ENCODE measurements at regions not wholly inside any gene's neighbourhood (a gene's known extent, or its start where the extent isn't known, plus 50 kb on each side); places are given as distances from the start of the nearest gene placed in this dataset.

DNA sequence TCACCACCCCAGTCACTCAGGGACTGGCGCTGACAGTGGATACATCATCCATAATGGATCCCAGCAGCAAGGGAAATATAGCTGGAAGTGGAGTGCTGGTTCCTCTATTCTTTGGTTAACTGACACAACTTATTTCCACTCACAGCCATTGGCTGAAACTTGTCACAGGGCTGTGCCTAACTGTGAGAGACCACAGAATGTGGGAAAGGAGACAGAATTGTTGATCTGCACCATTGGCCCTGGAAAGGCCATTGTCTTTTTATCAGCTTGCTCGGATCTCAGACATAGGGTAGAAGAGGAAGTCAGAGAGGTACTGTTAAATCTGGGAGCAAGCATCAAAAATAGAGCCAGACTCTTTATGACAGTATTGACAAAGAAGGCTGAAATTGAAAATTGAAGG, 451.3 kb downstream of the AJAP1 start:
- no peak for DNase-seq

DNA sequence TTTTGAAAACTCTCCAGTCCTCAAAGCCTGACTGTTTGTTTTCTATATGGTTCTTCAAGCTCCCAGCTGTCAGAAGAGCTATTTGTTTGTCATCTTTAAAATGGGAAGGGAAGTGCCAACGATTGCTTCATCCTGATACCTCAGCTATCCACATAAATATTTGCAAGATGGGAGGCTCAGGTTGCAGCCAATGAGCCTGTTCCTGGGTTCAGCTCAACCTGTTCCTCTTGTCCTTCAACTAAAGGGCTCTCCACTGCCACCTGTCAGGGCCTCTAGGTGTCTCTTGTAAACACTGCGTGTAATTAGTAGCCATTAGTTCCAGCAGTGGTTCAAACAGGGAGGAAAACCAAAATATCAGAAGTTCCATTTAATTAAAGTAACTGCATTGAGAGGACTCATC, 445.1 kb downstream of the AJAP1 start:
- DNase-seq, result peak; percentile 23

DNA sequence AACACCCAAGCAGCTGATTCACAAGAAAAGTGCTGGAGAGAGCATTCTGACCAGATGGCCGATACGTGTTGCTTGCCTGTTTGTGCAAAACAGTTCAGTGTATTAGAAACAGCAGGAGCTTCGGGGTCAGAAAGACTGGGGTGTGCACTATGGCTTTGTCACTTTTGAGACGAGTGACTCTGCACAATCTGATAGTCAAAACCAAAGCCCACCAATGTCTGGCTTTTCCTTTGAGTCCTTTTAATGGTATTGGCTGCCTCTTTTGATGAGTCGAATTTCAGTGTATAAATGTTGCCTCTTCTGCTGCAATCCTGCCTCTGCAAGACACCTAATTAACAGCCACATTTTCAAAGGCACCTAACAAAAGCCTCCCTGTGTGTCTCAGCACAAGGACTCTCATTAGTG, 444.6 kb downstream of the AJAP1 start:
- peak; percentile 55 for DNase-seq

DNA sequence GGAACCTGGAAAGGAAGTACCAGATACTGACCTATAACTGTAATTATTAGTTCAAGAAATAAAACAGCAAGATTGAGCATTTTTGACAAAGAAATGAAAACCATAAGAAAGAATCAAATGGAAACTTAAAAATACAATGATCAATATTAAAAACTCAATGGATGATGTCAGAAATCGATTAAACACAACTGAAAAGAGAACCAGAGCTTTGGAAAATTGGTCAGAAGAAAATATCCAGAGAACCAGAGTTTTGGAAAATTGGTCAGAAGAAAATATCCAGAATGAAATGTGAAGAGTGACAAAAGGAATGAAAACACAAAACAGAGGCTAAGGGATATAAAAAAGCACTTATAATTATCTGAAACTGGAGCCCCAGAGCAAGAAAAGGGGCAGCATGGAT, 438.6 kb downstream of the AJAP1 start:
- no peak for DNase-seq

DNA sequence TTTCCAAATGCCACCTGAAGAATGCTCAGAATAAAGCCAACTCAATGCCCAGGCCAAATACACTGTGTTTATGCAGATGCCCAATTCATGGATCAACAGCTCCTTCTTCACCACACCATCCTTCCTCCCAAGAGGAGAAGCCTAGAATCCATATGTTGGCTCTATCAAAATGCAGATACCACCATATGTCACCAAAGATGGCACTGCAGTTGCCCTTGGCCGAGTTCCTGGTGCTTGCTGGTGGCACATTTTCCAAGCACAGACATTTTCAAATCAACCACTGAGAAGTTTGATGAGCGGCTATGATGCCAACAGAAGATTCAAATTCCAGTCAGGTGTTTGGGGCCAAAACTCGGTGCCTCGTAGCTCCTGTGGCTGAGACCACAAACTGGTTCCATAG, 430.3 kb downstream of the AJAP1 start:
- no peak for DNase-seq

DNA sequence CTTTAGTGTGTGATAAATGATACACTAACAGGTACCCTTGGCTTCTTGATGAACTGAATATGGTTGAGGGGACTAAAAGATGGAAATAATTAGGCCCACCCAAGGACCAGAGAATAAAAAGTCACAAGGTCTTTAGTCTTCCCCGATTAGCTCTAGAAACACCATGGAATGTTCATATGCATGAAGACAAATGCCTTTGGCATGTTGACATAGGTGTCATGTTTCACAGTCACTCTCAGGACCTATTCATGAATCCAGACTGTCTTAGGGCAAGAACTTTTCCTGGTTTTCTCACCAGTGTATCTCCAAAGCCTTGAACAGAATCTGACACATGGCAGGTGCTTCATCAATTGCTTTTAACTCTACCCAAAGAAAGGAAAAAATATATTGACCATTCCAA, 412.8 kb downstream of the AJAP1 start:
- peak; percentile 20 for DNase-seq

DNA sequence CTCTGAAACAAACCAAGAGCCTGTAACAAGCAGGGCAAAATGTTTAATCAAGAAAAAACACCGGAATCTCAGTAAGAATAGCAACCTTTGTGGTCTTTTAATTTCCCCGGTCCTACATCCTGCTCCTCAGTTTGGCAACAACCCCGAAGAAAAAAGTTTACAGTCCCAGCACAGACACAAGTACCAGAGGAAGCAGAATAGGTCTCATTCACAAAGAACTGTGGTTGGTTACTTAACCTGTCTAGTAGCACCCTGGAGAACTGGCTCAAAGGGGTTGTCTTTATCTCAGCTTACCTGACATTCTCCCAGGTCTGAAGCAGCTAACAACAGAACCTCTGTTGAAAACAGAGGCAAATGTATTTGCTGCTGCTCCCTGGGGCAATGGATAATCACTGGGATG, 399.3 kb downstream of the AJAP1 start:
- DNase-seq, result no peak

DNA sequence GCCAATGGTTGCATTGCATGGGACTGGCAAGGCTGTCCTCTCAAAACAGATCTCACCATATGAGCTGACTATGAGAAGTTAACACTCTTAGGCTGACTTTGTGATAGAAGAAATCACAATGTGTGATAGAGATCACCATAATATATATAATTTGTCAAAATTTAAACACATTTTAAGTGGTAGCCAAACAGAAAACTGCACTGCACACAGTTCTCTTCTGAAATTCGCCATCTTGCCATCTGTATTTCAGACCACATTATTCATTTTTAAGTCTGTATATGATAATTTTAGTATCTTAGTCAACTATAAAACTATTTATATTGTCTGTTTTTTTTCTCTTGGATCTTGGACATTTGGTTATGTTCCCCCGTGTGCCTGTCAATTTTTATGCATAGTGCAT, 374.7 kb downstream of the AJAP1 start:
- no peak for DNase-seq

DNA sequence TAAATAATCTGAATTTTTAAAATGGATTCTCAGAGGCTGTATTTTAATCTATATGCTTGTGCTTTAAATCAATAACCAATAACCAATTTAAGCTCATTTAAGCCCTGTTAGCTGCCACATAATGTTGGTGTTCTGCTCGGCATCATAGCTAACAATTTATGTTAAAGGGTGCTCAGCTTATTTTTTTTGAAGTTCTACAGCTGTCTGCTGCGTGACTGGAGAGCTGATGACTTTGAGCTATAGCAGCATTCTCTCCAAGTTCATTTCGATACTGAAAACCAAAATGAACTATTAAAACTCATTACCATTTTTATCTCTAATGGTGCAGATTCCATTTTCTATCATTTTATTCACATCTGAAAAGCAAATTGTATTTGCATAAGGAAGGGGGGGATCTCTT, 357.8 kb downstream of the AJAP1 start:
- no peak for DNase-seq

DNA sequence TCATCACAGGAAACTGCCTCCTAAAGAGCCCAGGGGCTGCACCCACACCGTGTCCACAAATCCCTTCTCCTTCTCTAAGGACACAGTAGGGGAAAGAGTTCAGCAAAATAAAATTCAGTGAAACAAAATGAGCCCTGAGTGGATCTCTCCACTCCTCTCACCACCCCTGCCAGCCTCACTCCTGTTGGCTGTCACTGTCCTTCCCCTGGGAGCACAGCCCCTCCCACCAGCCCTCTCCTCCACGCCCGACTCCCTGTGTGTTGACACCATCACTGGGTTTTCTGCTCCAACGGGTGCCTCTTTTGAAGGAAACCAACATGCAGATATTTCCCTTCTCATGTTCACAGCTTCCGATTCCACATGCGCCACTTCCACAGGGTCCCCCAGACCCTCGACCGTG, 356.2 kb downstream of the AJAP1 start:
- DNase-seq, result peak; percentile 37

DNA sequence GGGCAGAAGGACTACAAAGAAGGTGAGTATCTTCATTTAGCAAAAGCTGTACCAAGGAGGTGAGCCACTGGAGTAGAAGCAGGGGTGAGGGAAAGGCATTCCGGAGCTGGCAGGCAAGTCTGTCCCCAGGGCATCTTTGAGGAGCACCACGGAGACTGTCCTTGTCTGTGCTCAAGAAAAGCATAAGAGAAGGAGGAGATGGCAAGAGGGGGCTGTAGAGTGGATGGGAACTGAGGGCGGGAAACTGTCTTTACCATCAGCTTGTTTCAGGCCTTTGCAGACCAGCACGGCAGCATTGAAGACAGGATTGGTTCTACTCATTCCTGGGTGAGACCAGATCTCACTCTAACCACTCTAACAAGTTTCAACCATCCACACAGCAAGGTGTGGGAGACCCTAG, 355.8 kb downstream of the AJAP1 start:
- no peak for DNase-seq

DNA sequence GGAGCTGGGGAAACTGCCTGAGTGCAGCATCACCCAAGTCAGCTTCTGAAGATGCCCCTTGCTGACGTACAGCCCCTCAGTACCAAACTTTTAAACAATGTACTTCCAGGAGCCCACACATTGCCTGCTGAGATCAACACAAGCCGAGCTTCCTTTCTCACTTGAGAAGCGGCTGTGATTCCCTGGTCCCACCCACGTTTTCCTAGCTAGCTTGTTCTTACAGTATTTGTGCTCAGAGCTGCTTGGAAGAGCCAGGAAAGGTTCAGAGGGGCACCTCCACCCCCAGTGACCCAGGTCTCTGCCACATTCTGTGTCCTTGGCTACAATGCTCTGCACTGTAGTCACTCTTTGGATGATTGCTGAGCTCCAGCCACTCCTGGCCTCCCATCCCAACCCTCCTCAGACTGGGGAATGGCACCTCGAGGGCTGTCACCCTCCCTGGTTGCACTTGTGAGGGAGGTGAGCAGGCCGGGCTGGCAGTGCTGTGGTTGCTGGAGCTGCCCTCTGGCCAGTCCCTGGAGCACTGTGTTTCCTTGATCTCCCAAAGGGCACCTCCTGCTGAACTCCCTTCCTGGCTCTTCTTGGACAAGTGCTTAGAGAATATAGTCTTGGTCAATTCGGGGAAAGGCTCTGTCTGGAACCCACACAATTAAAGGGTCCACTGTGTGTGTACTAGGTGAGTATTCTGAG, 355.1 kb downstream of the AJAP1 start:
- no peak for DNase-seq

DNA sequence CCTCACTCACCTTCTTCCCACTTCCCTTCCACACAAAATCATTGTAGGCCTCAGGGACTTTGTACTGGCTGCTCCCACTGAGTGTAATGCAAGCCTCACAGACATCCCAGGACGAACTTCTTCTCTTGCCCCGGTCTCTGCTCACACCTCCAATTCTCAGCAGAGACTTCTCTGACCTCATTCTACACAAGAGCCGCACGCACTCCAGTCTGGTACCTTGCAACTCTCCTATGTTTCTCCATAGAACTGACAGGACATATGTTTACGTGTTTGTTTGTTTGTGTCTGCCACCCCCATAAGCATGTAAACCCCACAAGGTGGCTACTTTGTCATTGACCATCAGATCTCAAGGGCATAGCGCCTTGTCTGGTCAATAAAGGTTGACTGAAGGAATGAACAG, 350.8 kb downstream of the AJAP1 start:
- no peak for DNase-seq

DNA sequence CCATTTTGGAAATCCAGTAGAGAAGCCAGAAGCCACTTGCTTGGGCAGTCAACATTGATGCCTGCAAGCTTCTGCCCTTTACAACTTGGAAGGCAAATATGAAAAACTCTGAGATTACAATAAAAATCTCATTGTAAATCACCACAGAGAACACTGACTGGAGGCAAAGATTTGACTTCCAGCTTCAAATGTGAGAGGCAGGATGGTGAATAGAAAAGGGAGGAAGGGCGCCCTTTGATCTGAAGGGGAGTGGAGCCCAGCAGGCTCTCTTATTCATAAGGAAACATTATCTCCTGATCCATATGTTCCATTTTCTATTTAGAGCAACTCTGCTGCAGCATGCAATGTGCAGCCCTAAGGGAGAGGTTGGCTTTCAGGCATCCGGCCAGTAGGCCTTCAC, 348.3 kb downstream of the AJAP1 start:
- DNase-seq, result no peak

DNA sequence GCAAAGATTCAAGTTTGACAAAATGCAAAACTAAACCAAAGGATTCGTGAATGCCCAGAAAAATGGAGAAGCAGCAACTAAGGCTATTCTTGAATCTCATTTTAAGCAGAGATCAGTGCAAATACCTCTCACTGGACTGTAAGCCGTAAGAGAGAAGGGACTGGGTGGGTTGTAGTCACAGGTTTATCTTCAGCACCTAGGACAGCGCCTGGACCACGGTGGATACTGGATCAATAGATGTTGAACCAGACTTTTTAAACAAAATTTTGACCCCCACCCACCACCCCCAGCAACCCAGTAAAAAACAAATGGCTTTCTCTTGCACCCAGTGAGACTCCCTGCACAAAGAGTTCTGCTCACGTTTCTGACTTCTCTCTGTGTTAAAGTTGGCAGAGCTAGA, 347.1 kb downstream of the AJAP1 start:
- peak; percentile 51 for DNase-seq

DNA sequence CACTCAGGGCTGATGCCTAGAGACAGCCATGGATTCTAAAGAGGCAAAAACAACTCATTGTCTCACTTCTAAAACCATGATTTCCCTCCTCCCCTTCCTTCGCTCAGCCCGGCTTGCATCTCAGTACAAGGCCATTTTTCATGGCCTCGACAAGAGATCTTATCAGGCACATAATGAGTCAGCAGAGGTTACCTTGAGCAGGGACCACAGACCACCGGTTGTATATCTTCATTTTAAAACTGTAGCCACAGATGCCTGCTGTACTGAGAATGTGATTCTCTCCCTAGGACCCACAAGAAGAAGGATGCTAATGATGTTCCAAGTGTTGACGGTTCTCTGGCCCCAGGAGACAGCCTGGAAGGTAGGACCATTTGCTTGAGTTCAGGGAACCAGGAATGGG, 331.9 kb downstream of the AJAP1 start:
- DNase-seq, result no peak

DNA sequence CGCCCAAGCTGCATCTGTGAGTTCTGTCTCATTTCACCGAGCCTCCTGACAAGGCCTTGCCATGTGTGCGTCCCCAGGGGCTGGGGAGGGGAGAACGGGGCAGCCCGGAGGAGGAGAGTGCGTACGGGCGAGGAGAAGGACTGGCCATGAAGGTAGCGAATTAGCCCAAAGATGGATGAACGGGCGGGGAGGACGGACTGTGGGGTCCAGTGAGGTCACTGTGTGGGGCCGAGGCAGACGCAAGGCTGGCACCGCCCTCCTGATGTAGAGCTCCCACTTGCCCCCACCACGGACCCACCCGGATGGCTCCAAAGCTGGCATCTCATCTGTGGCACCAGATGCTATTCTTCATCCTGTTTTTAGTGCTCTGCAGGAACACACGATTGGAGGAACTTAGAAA, 330.4 kb downstream of the AJAP1 start:
- no peak for DNase-seq

DNA sequence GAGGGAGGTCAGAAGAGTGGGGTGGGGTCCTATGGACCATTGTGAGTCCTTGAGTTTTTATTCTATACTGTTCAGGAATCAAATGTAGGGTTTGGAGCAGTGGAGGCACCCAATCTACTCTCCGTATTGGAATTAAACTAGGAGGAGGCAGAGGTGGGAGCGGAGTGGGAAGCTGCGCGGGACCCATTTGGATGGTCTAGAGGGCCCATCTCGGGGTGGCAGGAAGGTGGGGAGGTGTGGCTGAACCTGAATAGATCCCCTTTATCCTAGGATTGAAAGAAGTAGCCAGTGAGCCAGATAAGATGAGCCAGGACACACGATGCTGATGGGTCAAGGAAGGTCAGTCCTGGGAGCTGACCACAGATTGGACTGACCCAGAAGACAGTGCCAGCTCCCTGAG, 325.8 kb downstream of the AJAP1 start:
- no peak for DNase-seq

DNA sequence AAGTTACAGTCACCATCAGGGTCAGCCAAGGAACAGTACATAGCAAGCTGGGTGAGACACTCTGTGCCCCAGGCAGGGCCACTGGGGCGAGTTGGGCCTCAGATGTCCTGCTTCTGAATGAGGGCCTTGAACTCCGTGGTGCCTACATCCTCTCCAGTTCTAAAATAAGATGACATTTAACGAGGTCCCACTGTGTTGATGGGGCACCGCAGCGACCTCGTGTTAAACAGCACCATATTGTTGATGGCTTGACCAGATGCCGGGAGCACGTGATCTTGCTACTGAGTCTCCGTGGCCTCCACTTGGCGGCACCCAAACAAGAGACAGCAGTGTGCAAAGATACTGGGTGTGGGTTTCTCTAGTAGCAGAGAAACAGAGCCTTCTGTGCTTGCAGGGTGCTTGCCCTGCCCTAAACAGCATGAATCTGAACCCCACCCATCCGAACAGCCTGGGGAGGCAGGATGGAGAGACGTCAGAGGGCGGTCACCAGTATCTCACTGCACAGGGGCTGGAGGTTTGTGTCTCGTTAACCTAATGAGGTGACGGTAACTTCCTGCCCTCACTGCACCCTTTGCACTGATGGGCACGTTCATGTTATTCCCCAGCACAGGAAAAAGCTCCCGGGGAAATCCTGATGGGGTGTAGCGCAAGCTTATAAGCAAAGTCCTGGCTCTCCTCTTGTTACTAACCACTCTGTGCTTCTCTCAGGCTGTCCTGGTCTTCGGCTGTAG, 324.4 kb downstream of the AJAP1 start:
- DNase-seq, result no peak

DNA sequence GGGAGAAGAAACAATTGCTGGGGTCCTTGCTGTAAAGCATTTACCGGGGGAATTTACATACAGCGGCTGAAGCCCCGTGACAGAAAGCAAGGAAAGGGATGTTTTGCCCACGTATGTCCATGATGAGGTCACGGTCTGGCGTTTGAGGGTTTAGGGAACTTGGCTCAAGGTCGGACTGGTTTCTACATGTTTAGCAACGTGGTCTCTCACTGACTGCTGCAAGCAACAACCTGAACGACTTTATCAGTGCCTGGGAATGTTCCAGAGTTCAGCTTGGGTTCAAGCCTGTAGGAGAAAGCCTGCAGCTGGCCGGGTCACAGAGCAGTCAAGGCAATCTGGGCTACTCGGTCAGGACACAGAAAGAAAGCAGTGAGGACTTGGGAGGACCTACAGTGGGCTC, 323.3 kb downstream of the AJAP1 start:
- DNase-seq, result no peak

DNA sequence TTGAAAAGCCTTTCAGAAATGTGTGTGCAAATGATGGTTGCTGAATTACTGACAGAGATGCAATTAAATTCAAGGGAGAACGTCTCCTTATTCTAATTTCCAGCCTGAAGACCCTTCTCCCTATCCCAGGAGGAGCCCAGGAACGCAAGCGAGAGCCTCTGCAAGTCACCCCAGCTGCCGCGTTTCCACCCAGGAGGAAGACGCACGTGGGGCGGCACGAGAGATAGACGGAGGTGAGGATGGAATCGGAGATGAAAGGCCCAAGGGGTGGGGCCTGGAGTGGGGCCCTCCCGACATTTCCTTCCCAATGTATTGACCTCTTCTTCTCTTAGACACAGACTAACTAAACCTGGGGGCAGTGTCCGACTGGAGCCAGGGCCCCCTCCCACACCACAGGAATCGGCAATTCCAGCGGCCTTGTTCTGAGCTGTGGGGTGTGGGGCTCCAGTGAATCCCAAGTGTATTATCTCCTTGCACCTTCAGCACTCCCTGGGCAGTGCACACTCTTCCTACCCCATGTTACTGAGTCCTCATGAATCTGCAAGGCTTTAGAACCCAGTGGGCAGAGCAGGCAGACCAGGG, 322.5 kb downstream of the AJAP1 start:
- no peak for DNase-seq

DNA sequence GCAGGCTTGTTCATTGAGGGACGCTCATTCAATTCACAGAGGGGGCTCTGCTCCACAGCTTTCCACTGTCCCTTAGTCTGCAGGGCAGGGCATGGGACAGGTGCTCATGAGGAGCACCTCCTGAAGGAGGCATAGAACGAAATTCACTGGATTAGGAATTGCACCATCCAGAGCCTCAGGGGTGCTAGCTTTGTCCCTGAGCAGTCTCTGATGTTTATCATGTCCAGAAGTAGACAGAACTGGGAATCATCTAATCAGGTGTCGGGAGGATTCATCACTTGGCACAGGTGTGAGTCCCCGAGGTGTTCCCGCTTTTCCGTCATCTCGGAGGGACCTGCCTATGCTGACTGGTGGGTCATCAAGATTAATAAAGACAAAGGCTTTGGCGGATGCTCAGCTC, 321.4 kb downstream of the AJAP1 start:
- DNase-seq, result no peak

DNA sequence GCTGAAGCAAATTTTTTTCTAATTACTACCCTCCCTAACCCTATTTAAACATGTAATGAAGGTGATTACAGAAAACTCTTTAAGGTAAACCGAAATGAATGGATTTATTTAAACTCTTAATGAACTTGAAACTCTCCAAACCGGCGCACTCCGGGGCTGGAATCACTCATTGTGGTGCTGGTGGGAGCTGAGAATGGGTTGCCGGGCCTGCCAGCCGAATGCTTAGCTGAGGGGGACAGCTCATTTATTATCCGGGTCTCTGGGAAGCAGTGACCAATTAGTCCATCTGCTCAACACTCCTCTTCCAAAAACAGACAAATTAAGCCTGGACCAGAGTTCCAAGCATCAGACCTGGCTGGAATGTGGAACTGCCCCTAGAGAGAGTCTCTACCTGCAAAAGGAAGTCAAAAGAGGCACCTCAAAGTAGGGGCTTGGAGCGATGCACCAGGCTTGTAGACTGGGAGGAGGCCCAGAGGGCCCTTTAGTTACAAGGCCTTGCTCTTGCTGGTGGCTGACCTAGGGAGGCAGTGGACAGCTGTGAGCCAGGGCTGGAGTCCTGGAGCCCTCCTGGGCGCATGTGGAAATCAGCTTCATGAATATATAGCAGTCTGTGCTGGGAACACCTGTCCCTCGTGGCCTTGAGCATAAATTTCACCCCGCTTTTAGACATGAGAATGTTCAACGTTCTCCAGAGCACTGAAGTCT, 320.7 kb downstream of the AJAP1 start:
- DNase-seq, result no peak

DNA sequence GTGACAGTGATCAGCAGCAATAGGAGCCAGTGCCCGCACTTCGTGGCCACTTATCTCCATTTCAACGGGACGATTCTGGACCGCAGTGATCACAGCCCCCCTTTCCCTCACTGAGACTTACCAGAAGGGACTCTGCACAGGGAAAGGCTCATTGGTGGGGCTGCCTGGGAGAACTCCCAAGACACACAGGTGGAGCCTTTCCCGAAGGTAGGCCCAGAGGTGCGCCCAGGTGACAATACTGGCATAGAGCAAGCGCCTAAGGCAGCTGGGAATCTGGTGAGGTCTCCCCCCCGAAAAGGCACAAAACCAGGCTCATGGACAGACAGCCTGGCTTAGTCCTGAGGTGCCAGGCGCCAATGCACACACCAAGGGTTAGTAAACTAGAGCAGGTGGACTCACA, 318.9 kb downstream of the AJAP1 start:
- no peak for DNase-seq
